Trophoblast cell (in vitro differentiated cells and primary cell): ENCODE measurements at regions not wholly inside any gene's neighbourhood (a gene's known extent, or its start where the extent isn't known, plus 50 kb on each side); places are given as distances from the start of the nearest gene placed in this dataset.
A peak's percentile ranks its signal among the peaks of the same experiment; 100 is the strongest.

Experiments
- DNase-seq, 2 donors: peaks; one replicate each; pipeline ENCODE4 v3.0.0-alpha.2; 2016
- H2AFZ ChIP-seq: 2 replicates; pipeline ENCODE4 v1.6.1; 2013; ENCODE audit warnings: low read length, moderate library complexity, mild to moderate bottlenecking; ENCODE audit not compliant: insufficient read depth, poor library complexity
- H2AK5ac ChIP-seq: 2 replicates; pipeline ENCODE4 v1.6.1; 2013; ENCODE audit warnings: mild to moderate bottlenecking, low read length
- H2BK120ac ChIP-seq: 2 replicates; pipeline ENCODE4 v1.6.1; 2013; ENCODE audit warnings: low read length, mild to moderate bottlenecking, moderate library complexity; ENCODE audit not compliant: insufficient read depth, poor library complexity
- H2BK12ac ChIP-seq: 2 replicates; pipeline ENCODE4 v1.6.1; 2013; ENCODE audit warnings: mild to moderate bottlenecking, low read length, moderate library complexity
- H2BK5ac ChIP-seq: 2 replicates; pipeline ENCODE4 v1.6.1; 2013; ENCODE audit warnings: low read length, low read depth, moderate library complexity, mild to moderate bottlenecking; ENCODE audit not compliant: poor library complexity
- H3K14ac ChIP-seq: 2 replicates; pipeline ENCODE4 v1.6.1; 2013; ENCODE audit warnings: mild to moderate bottlenecking, low read length
- H3K18ac ChIP-seq: 2 replicates; pipeline ENCODE4 v1.6.1; 2013; ENCODE audit warnings: mild to moderate bottlenecking, low read length
- H3K23ac ChIP-seq: 2 replicates; pipeline ENCODE4 v1.6.1; 2013; ENCODE audit warnings: low read length
- H3K27ac ChIP-seq: 2 replicates; pipeline ENCODE4 v1.5.1; 2013; ENCODE audit warnings: low read depth, mild to moderate bottlenecking, inconsistent platforms, low read length, moderate library complexity
- H3K27me3 ChIP-seq: 2 replicates; pipeline ENCODE4 v1.6.1; 2013; ENCODE audit warnings: inconsistent platforms, mild to moderate bottlenecking, low read length, moderate library complexity; ENCODE audit not compliant: insufficient read depth
- H3K36me3 ChIP-seq, 2 experiments: 1 replicate in 1 of 2; 2 replicates in 1 of 2; pipeline ENCODE4 v1.6.1; 2013; ENCODE audit warnings: low read length in 2 of 2, mild to moderate bottlenecking in 2 of 2, moderate library complexity in 1 of 2; ENCODE audit not compliant: insufficient read depth in 2 of 2, control insufficient read depth in 1 of 2
- H3K4ac ChIP-seq: 2 replicates; pipeline ENCODE4 v1.6.1; 2013; ENCODE audit warnings: low read depth, mild to moderate bottlenecking, low read length, moderate library complexity
- H3K4me1 ChIP-seq, 2 experiments: 1 replicate in 1 of 2; 2 replicates in 1 of 2; pipeline ENCODE4 v1.6.1; 2013; ENCODE audit warnings: low read length in 2 of 2, mild to moderate bottlenecking in 2 of 2, moderate library complexity in 1 of 2; ENCODE audit not compliant: insufficient read depth in 2 of 2, control insufficient read depth in 1 of 2
- H3K4me2 ChIP-seq: 2 replicates; pipeline ENCODE4 v1.6.1; 2013; ENCODE audit warnings: inconsistent platforms, mild to moderate bottlenecking, low read length, moderate library complexity
- H3K4me3 ChIP-seq: 2 replicates; pipeline ENCODE4 v1.5.1; 2013; ENCODE audit warnings: mild to moderate bottlenecking, low read depth, low read length, inconsistent platforms
- H3K79me1 ChIP-seq: one replicate; pipeline ENCODE4 v1.6.1; 2013; ENCODE audit warnings: low read length
- H3K79me2 ChIP-seq: 2 replicates; pipeline ENCODE4 v1.6.1; 2013; ENCODE audit warnings: low read length, mild to moderate bottlenecking; ENCODE audit not compliant: control insufficient read depth, insufficient read depth, poor library complexity
- H3K9ac ChIP-seq: 2 replicates; pipeline ENCODE4 v1.6.1; 2013; ENCODE audit warnings: mild to moderate bottlenecking, low read length
- H3K9me3 ChIP-seq: 2 replicates; pipeline ENCODE4 v1.6.1; 2013; ENCODE audit warnings: low read depth, mild to moderate bottlenecking, control low read depth, inconsistent platforms, low read length; ENCODE audit not compliant: insufficient read depth
- H4K12ac ChIP-seq: 2 replicates; pipeline ENCODE4 v1.6.1; 2013; ENCODE audit warnings: low read depth, mild to moderate bottlenecking, low read length, moderate library complexity
- H4K8ac ChIP-seq: 2 replicates; pipeline ENCODE4 v1.6.1; 2013; ENCODE audit warnings: low read depth, mild to moderate bottlenecking, low read length, moderate library complexity
- H4K91ac ChIP-seq: one replicate; pipeline ENCODE4 v1.6.1; 2013; ENCODE audit warnings: low read depth, mild to moderate bottlenecking, low read length, moderate library complexity
- WGBS: extraction: QIAGEN DNeasy Blood & Tissue Kit; methylation state at CpG from one replicate; pipeline ENCODE4 v1.1.7; 2013; ENCODE audit warnings: missing lambda C conversion rate; ENCODE audit not compliant: insufficient read length, insufficient coverage; ENCODE audit errors: extremely low coverage; 5-methylcytosine and 5-hydroxymethylcytosine counted together

GRCh38 chr3:2001306-2002108 is 97.2 kb upstream of the CNTN4 start:
- no CpG with 5 or more reads among the region's 9 CpGs for WGBS

GRCh38 chr3:2023959-2024358 is 74.7 kb upstream of the CNTN4 start:
- H3K4me1 ChIP-seq = no peaks in the 10 kb centered on the region
- no peaks in the 10 kb centered on the region for H3K36me3 ChIP-seq
- no peak overlapping the region for H3K18ac ChIP-seq
- no CpG with 5 or more reads among the region's 3 CpGs for WGBS
- H3K79me2 ChIP-seq = no peaks in the 10 kb centered on the region
- no peak overlapping the region for H2AK5ac ChIP-seq
- H4K8ac ChIP-seq = no peak overlapping the region
- H3K14ac ChIP-seq = no peak overlapping the region
- H2BK120ac ChIP-seq = no peak overlapping the region
- DNase-seq = no peak
- no peak overlapping the region for H3K4me2 ChIP-seq
- H3K27ac ChIP-seq = no peak overlapping the region
- no peaks in the 10 kb centered on the region for H3K79me1 ChIP-seq
- no peak overlapping the region for H4K91ac ChIP-seq
- no peak overlapping the region for H3K4ac ChIP-seq
- no peaks in the 10 kb centered on the region for H3K27me3 ChIP-seq
- H3K9me3 ChIP-seq = no peaks in the 10 kb centered on the region
- H4K12ac ChIP-seq = no peak overlapping the region
- no peak overlapping the region for H2BK5ac ChIP-seq
- H2AFZ ChIP-seq = no peak overlapping the region
- H3K9ac ChIP-seq = no peak overlapping the region
- H2BK12ac ChIP-seq = no peak overlapping the region
- H3K4me3 ChIP-seq = no peak overlapping the region
- H3K23ac ChIP-seq = peak overlapping the region; percentile 33

More at GRCh38 chr3:2001306-2002108, 97.2 kb upstream of the CNTN4 start:
- Histone ChIP-seq H3K4me1 (no peaks in the 10 kb centered on the region), H3K79me1 (no peaks in the 10 kb centered on the region), H2AFZ (no peak overlapping the region), H3K27ac (no peak overlapping the region), H4K8ac (no peak overlapping the region), H3K36me3 (no peaks in the 10 kb centered on the region), H3K4me2 (no peak overlapping the region), H2AK5ac (no peak overlapping the region), H3K27me3 (no peaks in the 10 kb centered on the region), H2BK5ac (no peak overlapping the region), H2BK120ac (no peak overlapping the region), H4K91ac (no peak overlapping the region), H3K23ac (no peak overlapping the region), H3K9ac (no peak overlapping the region), H3K4me3 (no peak overlapping the region), H2BK12ac (no peak overlapping the region), H4K12ac (no peak overlapping the region), H3K79me2 (no peaks in the 10 kb centered on the region), H3K18ac (no peak overlapping the region), H3K9me3 (no peaks in the 10 kb centered on the region), H3K14ac (no peak overlapping the region), H3K4ac (no peak overlapping the region)
- DNase-seq = no peak

DNA sequence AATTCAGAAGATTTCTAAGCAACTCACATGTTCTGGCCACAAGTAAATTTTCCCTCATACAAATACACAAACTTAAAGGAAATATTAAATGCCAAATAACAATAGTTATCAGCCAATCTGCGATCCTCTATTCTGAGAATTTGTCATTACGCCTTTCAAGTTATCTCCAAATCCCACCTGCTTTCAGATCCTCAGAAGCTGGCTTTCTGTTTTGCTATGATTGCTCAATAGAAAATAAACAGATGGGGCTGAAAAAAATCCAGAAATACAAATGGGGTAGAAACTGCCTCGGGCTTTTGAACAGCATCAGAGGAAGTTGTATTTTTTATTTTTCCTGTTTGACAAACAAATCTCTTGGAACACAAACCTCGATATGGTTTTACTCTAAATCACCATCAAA is 74.0 kb upstream of the CNTN4 start:
- H3K27ac ChIP-seq = no peak overlapping the region
- H2BK120ac ChIP-seq = no peak overlapping the region
- H3K4me1 ChIP-seq = no peaks in the 10 kb centered on the region
- no peak overlapping the region for H3K18ac ChIP-seq
- H4K12ac ChIP-seq = no peak overlapping the region
- H2BK5ac ChIP-seq = no peak overlapping the region
- H2AK5ac ChIP-seq = no peak overlapping the region
- H3K27me3 ChIP-seq = no peaks in the 10 kb centered on the region
- H3K4me3 ChIP-seq = no peak overlapping the region
- H3K14ac ChIP-seq = no peak overlapping the region
- no peak overlapping the region for H3K9ac ChIP-seq
- no CpG with 5 or more reads among the region's 4 CpGs for WGBS
- H3K36me3 ChIP-seq = no peaks in the 10 kb centered on the region
- no peak overlapping the region for H3K23ac ChIP-seq
- H3K9me3 ChIP-seq = no peaks in the 10 kb centered on the region
- H4K91ac ChIP-seq = no peak overlapping the region
- no peak overlapping the region for H3K4ac ChIP-seq
- no peak overlapping the region for H3K4me2 ChIP-seq
- H3K79me1 ChIP-seq = no peaks in the 10 kb centered on the region
- no peak overlapping the region for H2BK12ac ChIP-seq
- H3K79me2 ChIP-seq = no peaks in the 10 kb centered on the region
- H4K8ac ChIP-seq = no peak overlapping the region
- no peak overlapping the region for H2AFZ ChIP-seq
- DNase-seq = no peak

DNA sequence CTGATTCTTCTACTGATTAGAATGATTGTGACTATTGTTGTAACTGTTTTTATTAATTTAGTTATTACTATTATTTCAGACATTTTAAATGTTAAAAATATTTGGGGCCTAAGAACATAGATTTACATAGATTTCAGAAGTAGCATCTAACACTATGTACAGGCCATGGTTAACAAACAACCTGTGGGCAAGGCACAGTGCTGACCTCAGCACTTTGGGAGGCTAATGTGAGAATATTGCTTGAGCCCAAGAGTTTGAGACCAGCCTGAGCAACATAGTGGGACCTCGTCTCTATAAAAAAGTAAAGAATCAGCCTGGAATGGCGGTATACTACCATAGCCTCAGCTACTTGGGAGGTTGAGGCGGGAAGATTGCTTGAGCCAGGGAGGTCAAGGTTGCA is 69.1 kb upstream of the CNTN4 start:
- no peak overlapping the region for H2AFZ ChIP-seq
- H3K18ac ChIP-seq = no peak overlapping the region
- H3K79me1 ChIP-seq = no peaks in the 10 kb centered on the region
- no peaks in the 10 kb centered on the region for H3K27me3 ChIP-seq
- H4K8ac ChIP-seq = no peak overlapping the region
- H3K23ac ChIP-seq = no peak overlapping the region
- no peak overlapping the region for H3K4me2 ChIP-seq
- H3K27ac ChIP-seq = no peak overlapping the region
- H3K14ac ChIP-seq = no peak overlapping the region
- no peaks in the 10 kb centered on the region for H3K79me2 ChIP-seq
- H3K4me3 ChIP-seq = no peak overlapping the region
- H2BK120ac ChIP-seq = no peak overlapping the region
- no peaks in the 10 kb centered on the region for H3K4me1 ChIP-seq
- no peak overlapping the region for H2AK5ac ChIP-seq
- DNase-seq = no peak
- H2BK12ac ChIP-seq = no peak overlapping the region
- H2BK5ac ChIP-seq = no peak overlapping the region
- H3K9me3 ChIP-seq = no peaks in the 10 kb centered on the region
- WGBS = no CpG with 5 or more reads among the region's 3 CpGs
- no peak overlapping the region for H4K91ac ChIP-seq
- no peak overlapping the region for H3K4ac ChIP-seq
- no peak overlapping the region for H4K12ac ChIP-seq
- H3K9ac ChIP-seq = no peak overlapping the region
- H3K36me3 ChIP-seq = no peaks in the 10 kb centered on the region
